Mucosa of rectum (tissue), 2 donors: ENCODE measurements at regions not wholly inside any gene's neighbourhood (a gene's known extent, or its start where the extent isn't known, plus 50 kb on each side); places are given as distances from the start of the nearest gene placed in this dataset.
"Not testable (repeated sequence)": the region's sequence is repeated elsewhere in the genome, so short reads cannot be mapped to it uniquely, and the experiment has no call there.

ENCODE experiments used
- H3K27ac ChIP-seq, 2 donors: one replicate each; pipeline ENCODE4 v1.7.0; 2013; ENCODE audit warnings: inconsistent platforms in 2 of 2, low read depth in 2 of 2, low read length in 2 of 2
- H3K27me3 ChIP-seq, 2 donors: one replicate each; pipeline ENCODE4 v1.7.0; 2013; ENCODE audit warnings: low read length in 2 of 2; ENCODE audit not compliant: control insufficient read depth in 2 of 2, insufficient read depth in 2 of 2
- H3K36me3 ChIP-seq, 2 donors: one replicate each; pipeline ENCODE4 v1.7.0; 2013; ENCODE audit warnings: low read length in 2 of 2; ENCODE audit not compliant: control insufficient read depth in 2 of 2, insufficient read depth in 2 of 2
- H3K4me1 ChIP-seq, 2 donors: one replicate each; pipeline ENCODE4 v1.7.0; 2013; ENCODE audit warnings: low read length in 2 of 2, mild to moderate bottlenecking in 1 of 2; ENCODE audit not compliant: control insufficient read depth in 2 of 2, insufficient read depth in 2 of 2
- H3K4me3 ChIP-seq, 2 donors: one replicate each; pipeline ENCODE4 v1.7.0; 2013; ENCODE audit warnings: low read length in 2 of 2
- H3K9ac ChIP-seq, 2 donors: one replicate each; pipeline ENCODE4 v1.7.0; 2013; ENCODE audit warnings: low read length in 2 of 2, low read depth in 1 of 2, mild to moderate bottlenecking in 1 of 2
- H3K9me3 ChIP-seq, 2 donors: one replicate each; pipeline ENCODE4 v1.7.0; 2013; ENCODE audit warnings: low read length in 2 of 2; ENCODE audit not compliant: control insufficient read depth in 2 of 2
- donor health status: healthy.
- donor health status: Normal muscosa, but diverticular disease.

DNA sequence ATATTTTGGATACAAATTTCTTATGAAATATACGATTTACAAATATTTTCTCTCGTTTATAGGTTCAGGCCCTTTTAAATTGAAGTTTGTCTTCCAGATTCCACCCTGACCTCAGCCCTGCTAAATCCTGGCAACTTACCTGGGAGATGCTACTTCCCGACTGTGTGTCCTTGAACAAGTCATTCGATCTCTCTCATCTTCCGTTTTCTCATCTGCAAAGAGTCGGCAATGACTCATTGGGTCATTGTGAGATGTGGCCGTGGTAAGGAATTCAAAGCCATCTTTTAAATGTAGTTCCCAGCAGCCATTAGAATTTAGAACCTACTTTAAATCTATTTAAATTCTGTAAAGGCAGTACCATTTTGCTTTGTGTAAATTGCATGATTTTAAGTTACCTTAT lies 72.5 kb downstream of the LHX2 start:
- Histone ChIP-seq H3K9me3 (no peaks in the 10 kb centered on the region), H3K27ac (no peak overlapping the region), H3K36me3 (no peaks in the 10 kb centered on the region)

DNA sequence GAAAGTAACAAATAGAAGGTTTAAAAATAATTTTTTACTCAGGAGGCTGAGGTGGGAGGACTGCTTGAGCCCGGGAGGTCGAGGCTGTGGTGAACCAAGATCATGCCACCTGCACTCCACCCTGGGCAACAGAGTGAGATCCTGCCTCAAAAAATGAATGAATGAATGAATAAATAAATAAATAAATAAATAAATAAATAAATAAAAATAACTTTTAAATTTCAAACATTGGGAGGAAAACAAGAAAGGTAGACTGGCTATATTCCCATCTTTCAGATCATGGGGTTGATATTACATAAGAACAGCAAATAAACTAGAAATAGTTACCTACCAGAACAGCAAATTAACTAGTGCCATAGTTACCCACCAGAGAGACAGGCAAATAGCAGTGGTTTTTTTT lies 75.7 kb downstream of the LHX2 start:
- H3K9me3 ChIP-seq, result no peaks in the 10 kb centered on the region
- no peaks in the 10 kb centered on the region for H3K4me1 ChIP-seq
- no peaks in the 10 kb centered on the region for H3K27me3 ChIP-seq
- no peaks in the 10 kb centered on the region for H3K36me3 ChIP-seq
- H3K4me3 ChIP-seq, result no peak overlapping the region
- no peak overlapping the region for H3K9ac ChIP-seq
- no peak overlapping the region for H3K27ac ChIP-seq

More for the DNA sequence above, 72.5 kb downstream of the LHX2 start:
- Histone ChIP-seq H3K4me3 (no peak overlapping the region), H3K9ac (no peak overlapping the region), H3K27me3 (no peaks in the 10 kb centered on the region), H3K4me1 (no peaks in the 10 kb centered on the region)

DNA sequence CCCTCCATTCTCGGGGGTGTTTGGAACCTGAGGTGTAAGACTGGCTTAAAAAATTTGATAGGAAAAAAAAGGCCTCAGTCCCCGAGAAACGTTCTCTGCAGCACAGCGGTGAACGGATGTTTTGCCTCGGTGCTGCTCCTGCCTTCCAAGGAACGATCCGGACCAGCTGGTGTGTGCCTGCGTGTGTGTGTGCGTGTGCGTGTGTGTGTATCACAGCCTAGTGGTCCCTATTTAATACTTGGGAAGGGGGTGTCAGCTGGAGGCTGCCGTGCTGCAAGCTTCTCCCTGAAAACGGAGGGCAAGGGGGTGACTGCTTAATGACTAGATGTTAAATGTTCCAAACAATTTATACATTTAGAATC lies 76.9 kb downstream of the LHX2 start:
- no peaks in the 10 kb centered on the region for H3K4me1 ChIP-seq
- no peak overlapping the region for H3K9ac ChIP-seq
- H3K36me3 ChIP-seq, result no peaks in the 10 kb centered on the region
- no peaks in the 10 kb centered on the region for H3K27me3 ChIP-seq
- no peaks in the 10 kb centered on the region for H3K9me3 ChIP-seq
- no peak overlapping the region for H3K27ac ChIP-seq
- no peak overlapping the region for H3K4me3 ChIP-seq

DNA sequence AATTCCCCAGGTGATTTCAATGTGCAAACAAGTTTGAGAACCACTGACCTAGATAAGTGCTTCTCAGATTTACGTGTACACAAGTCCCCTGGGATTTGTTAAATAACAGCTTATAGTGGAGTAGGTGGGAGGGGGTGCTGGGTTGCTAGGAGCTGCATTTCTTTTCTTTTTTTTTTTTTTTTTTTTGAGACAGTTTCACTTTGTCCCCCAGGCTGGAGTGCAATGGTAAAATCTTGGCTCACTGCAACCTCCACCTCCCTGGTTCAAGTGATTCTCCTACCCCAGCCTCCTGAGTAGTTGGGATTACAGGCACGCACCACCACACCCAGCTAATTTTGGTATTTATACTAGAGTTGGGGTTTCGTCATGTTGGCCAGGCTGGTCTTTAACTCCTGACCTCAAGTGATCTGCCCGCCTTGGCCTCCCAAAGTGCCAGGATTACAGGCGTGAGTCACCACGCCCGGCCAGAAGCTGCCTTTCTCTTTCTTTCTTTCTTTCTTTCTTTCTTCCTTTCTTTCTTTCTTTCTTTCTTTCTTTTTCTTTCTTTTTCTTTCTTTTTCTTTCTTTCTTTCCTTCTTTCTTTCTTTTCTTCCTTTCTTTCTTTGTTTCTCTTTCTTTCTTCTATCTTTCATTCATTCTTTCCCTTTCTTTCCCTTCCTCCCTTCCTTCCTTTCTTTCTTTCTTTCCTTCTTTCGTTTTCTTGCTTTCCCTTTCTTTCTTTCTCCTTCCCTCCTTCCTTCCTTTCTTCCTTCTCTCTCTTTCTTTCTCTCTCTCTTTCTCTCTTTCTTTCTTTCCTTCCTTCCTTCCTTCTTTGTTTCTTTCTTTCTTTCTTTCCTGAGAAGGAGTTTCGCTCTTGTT lies 78.3 kb downstream of the LHX2 start:
- not testable (repeated sequence) for H3K36me3 ChIP-seq, H3K27ac ChIP-seq, H3K27me3 ChIP-seq, H3K9me3 ChIP-seq, H3K9ac ChIP-seq, H3K4me3 ChIP-seq, H3K4me1 ChIP-seq

DNA sequence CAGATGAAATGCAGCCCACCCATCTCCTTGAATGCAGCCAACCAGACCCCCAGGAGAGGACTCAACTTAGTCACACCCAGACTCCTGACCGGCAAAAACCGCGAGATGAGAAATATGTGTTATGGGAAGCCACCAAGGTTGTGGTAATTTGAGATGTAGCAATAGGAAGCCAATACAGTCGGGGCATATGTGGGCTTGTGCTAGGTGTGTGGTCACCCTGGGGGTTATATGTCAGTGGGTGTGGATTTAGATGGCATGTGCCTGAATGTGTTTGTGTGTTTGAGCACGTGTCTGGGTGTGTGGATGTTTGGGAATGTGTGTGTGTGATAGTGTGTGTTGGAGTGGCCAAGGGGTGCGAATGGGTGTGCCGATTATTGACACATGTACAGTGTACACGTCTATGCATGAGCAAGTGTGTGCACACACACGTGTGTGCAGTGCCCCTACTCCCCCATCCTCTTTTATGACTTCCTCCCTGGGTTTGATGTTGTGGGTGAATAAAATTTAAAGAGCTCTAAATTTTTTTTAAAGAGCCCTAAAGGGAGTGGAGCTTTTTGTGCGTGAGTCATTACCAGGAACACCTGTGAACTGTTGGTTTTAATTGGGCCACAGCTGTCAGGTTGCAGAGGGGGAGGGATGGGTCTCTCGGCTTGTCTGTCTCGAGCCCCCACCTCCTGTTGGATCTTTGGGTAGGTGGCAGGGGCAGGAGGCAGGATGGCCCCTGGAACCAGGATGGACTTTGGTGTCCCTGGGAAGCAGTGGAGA lies 86.8 kb downstream of the LHX2 start:
- H3K9me3 ChIP-seq, result no peaks in the 10 kb centered on the region
- H3K4me3 ChIP-seq, result no peak overlapping the region
- H3K4me1 ChIP-seq, result no peaks in the 10 kb centered on the region
- H3K27me3 ChIP-seq, result peaks cover 2 to 11% of the 10 kb centered on the region in 2 donors
- no peaks in the 10 kb centered on the region for H3K36me3 ChIP-seq
- H3K27ac ChIP-seq, result no peak overlapping the region
- no peak overlapping the region for H3K9ac ChIP-seq

DNA sequence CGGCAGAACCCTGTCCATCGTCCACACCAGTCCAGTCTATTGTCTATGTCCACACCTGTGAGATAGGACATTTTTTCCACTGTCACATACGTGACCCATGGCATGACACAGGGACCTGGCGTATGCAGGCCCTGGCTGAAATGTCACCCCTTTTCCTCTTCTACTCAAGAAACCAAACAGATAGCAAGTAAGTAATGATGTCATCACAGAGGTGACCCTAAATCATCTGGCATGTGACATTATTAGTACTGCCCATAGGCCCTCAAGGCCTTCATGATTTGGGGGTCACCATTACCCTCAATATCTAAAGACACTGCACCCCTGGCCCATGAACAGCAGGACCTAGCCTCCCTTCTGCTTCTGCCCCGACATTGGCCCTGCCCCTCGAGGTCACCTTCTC lies 88.3 kb downstream of the LHX2 start:
- no peaks in the 10 kb centered on the region for H3K9me3 ChIP-seq
- H3K27ac ChIP-seq, result no peak overlapping the region
- H3K4me3 ChIP-seq, result no peak overlapping the region
- H3K27me3 ChIP-seq, result peaks cover 2 to 11% of the 10 kb centered on the region in 2 donors
- H3K36me3 ChIP-seq, result no peaks in the 10 kb centered on the region
- no peaks in the 10 kb centered on the region for H3K4me1 ChIP-seq
- no peak overlapping the region for H3K9ac ChIP-seq

DNA sequence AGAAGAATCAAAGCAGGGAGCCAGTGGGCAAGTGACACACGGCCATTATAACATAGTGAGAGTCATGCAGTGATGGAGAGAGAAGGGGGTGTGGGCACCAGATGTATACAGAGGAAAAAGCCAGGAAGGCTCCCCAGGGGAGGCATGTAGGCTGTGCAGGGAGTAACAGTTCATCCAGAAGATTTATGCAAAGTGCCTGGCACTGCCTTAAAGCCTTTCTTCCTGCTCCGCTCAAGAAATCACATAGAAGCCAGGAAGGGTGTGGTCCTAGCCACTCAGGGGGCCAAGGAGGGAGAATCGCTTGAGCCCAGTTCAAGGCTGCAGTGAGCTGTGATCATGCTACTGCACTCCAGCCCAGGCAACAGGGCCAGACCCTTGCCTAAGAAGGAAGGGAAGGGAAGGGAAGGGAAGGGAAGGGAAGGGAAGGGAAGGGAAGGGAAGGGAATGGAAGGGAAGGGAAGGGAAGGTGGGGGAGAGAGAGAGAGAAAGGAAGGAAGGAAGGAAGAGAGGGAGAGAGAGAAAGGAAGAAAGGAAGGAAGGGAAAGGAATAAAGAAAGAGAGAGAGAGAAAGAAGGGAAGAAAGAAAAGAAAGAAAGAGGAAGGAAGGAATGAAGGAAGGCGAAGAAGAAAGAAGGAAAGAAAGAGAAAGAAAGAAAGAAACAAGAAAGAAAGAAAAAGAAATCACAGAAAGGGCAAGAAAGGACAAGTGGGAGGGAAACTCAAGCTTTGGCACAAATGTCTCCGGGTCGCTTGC lies 89.8 kb downstream of the LHX2 start:
- no peak overlapping the region for H3K9ac ChIP-seq
- no peaks in the 10 kb centered on the region for H3K9me3 ChIP-seq
- peaks cover 2 to 15% of the 10 kb centered on the region in 2 donors for H3K27me3 ChIP-seq
- no peak overlapping the region for H3K27ac ChIP-seq
- no peaks in the 10 kb centered on the region for H3K36me3 ChIP-seq
- no peaks in the 10 kb centered on the region for H3K4me1 ChIP-seq
- no peak overlapping the region for H3K4me3 ChIP-seq

DNA sequence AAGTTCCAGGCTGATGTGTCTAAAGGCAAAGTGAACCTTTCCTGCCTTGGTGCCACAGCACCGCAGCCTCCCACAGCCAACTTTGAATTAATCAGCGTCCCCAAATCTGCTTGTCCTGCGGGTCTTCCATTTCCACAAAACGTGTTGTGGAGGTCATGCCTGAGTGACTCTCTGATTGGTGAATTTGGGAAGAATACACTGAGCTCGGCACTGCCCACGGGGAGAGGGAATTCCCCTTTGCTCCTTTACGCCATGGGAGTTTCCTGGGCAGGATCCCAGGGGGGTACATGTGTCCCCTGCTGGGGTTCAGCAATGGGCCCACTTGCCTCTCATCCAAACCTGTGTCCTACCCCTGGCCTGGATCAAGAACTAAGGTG lies 90.4 kb downstream of the LHX2 start:
- Histone ChIP-seq H3K27ac (no peak overlapping the region), H3K9me3 (no peaks in the 10 kb centered on the region), H3K27me3 (peaks cover 2 to 15% of the 10 kb centered on the region in 2 donors), H3K9ac (no peak overlapping the region), H3K4me3 (no peak overlapping the region), H3K4me1 (no peaks in the 10 kb centered on the region), H3K36me3 (no peaks in the 10 kb centered on the region)

DNA sequence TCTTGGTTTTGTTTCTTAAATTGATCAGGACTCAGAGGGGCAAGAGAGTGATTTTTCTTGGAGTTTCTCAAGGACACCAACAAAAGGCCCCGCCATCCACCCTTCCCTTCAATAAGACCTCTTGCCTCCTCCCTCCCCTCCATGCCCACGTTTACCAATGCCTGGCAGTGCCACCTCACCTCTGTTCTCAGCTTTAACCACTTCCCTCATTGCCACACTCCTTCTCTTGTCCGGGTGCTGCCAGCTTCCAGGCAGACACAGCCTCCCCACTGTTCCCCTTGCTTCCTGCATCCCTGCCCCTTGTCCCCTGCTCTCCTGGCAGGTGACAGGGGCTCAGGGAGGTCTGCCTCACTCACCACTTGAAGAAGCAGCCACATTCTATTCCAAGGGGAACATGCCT lies 90.8 kb downstream of the LHX2 start:
- no peaks in the 10 kb centered on the region for H3K9me3 ChIP-seq
- no peak overlapping the region for H3K27ac ChIP-seq
- no peak overlapping the region for H3K9ac ChIP-seq
- H3K4me1 ChIP-seq, result no peaks in the 10 kb centered on the region
- no peaks in the 10 kb centered on the region for H3K36me3 ChIP-seq
- no peak overlapping the region for H3K4me3 ChIP-seq
- H3K27me3 ChIP-seq, result peaks cover 2 to 15% of the 10 kb centered on the region in 2 donors

DNA sequence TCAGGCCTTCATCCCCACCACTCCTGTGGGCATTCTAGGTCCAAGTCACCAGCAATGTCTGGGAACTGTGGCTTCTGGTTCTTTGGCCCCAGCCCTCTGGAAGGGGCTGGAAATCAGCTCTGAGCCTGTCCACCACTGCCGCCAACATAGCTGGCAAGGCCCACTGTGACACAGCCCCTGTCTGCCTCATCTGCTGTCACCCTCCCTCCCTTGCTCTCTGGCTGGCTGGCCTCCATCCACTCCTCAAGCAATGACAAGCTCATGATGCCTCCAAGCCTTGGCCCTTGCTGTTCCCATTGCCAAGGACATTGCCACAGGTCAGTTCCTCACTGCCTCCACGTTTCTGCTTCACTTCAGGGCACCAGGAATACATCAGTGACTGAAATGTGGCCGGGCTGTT lies 93.7 kb downstream of the LHX2 start:
- Histone ChIP-seq H3K36me3 (no peaks in the 10 kb centered on the region), H3K4me3 (no peak overlapping the region), H3K27me3 (peaks cover 0 to 11% of the 10 kb centered on the region in 2 donors), H3K9ac (no peak overlapping the region), H3K9me3 (no peaks in the 10 kb centered on the region), H3K4me1 (no peaks in the 10 kb centered on the region), H3K27ac (no peak overlapping the region)
